ENCODE measurements at regions not wholly inside any gene's neighbourhood (a gene's known extent, or its start where the extent isn't known, plus 50 kb on each side); places are given as distances from the start of the nearest gene placed in this dataset.

- Histone ChIP-seq H3K4me3 (no peak overlapping the region), H3K27ac (no peak overlapping the region)
These were observed 1752.2 kb upstream of the PCDH20 start for GRCh38 chr13:63167699-63168337.

- Histone ChIP-seq H3K27ac (no peak overlapping the region), H3K4me3 (no peak overlapping the region)
These were observed 1750.7 kb upstream of the PCDH20 start for GRCh38 chr13:63166345-63166744.

GRCh38 chr13:63163903-63164302 is 1748.3 kb upstream of the PCDH20 start:
- Histone ChIP-seq H3K4me3 (no peak overlapping the region), H3K27ac (no peak overlapping the region)

GRCh38 chr13:63161219-63161618 is 1745.6 kb upstream of the PCDH20 start:
- Histone ChIP-seq H3K4me3 (no peak overlapping the region), H3K27ac (no peak overlapping the region)

GRCh38 chr13:63156816-63157215 is 1741.2 kb upstream of the PCDH20 start:
- Histone ChIP-seq H3K4me3 (no peak overlapping the region), H3K27ac (no peak overlapping the region)

GRCh38 chr13:63149375-63149774 is 1733.7 kb upstream of the PCDH20 start:
- H3K4me3 ChIP-seq: no peak overlapping the region
- H3K27ac ChIP-seq: no peak overlapping the region

GRCh38 chr13:63139277-63139676 is 1723.6 kb upstream of the PCDH20 start:
- Histone ChIP-seq H3K27ac (no peak overlapping the region), H3K4me3 (no peak overlapping the region)

GRCh38 chr13:63129995-63130394 is 1714.3 kb upstream of the PCDH20 start:
- H3K27ac ChIP-seq: no peak overlapping the region

GRCh38 chr13:63128716-63129115 is 1713.1 kb upstream of the PCDH20 start:
- Histone ChIP-seq H3K27ac (no peak overlapping the region), H3K4me3 (no peak overlapping the region)

More at GRCh38 chr13:63129995-63130394, 1714.3 kb upstream of the PCDH20 start:
- H3K4me3 ChIP-seq: no peak overlapping the region

GRCh38 chr13:63124863-63125262 is 1709.2 kb upstream of the PCDH20 start:
- Histone ChIP-seq H3K27ac (no peak overlapping the region), H3K4me3 (no peak overlapping the region)

- no peak overlapping the region for H3K4me3 ChIP-seq
- no peak overlapping the region for H3K27ac ChIP-seq
These were observed 1705.2 kb upstream of the PCDH20 start for GRCh38 chr13:63120883-63121282.

GRCh38 chr13:63117710-63118109 is 1702.1 kb upstream of the PCDH20 start:
- H3K4me3 ChIP-seq: no peak overlapping the region

GRCh38 chr13:63112799-63113395 is 1697.2 kb upstream of the PCDH20 start:
- no peak overlapping the region for H3K4me3 ChIP-seq
- H3K27ac ChIP-seq: no peak overlapping the region

More at GRCh38 chr13:63117710-63118109, 1702.1 kb upstream of the PCDH20 start:
- no peak overlapping the region for H3K27ac ChIP-seq

- no peak overlapping the region for H3K4me3 ChIP-seq
- H3K27ac ChIP-seq: no peak overlapping the region
These were observed 1694.8 kb upstream of the PCDH20 start for GRCh38 chr13:63110466-63110865.

GRCh38 chr13:63107179-63107943 is 1691.7 kb upstream of the PCDH20 start:
- H3K4me3 ChIP-seq: no peak overlapping the region
- H3K27ac ChIP-seq: no peak overlapping the region

GRCh38 chr13:63094717-63095116 is 1679.1 kb upstream of the PCDH20 start:
- H3K4me3 ChIP-seq: no peak overlapping the region
- H3K27ac ChIP-seq: no peak overlapping the region

- Histone ChIP-seq H3K4me3 (no peak overlapping the region), H3K27ac (no peak overlapping the region)
These were observed 1678.3 kb upstream of the PCDH20 start for GRCh38 chr13:63093907-63094469.

GRCh38 chr13:63092456-63092855 is 1676.8 kb upstream of the PCDH20 start:
- H3K4me3 ChIP-seq: no peak overlapping the region
- no peak overlapping the region for H3K27ac ChIP-seq

- H3K27ac ChIP-seq: no peak overlapping the region
- H3K4me3 ChIP-seq: no peak overlapping the region
These were observed 1674.9 kb upstream of the PCDH20 start for GRCh38 chr13:63090524-63090923.

GRCh38 chr13:63088226-63088625 is 1672.6 kb upstream of the PCDH20 start:
- Histone ChIP-seq H3K27ac (no peak overlapping the region), H3K4me3 (no peak overlapping the region)

GRCh38 chr13:63086286-63086685 is 1670.6 kb upstream of the PCDH20 start:
- H3K27ac ChIP-seq: no peak overlapping the region
- H3K4me3 ChIP-seq: no peak overlapping the region

All from skin epidermis (tissue), 12 donors.